PFSK-1 (cell line): ENCODE measurements at regions not wholly inside any gene's neighbourhood (a gene's known extent, or its start where the extent isn't known, plus 50 kb on each side); places are given as distances from the start of the nearest gene placed in this dataset.

Experiments used
- FOXP2 ChIP-seq: optimal IDR thresholded peaks from 2 replicates; pipeline ENCODE3; 2011; ENCODE audit warnings: borderline replicate concordance, control low read depth, inconsistent platforms; ENCODE audit not compliant: insufficient read depth; ENCODE audit errors: extremely low read length, extremely low read depth
- POLR2AphosphoS5 ChIP-seq: IDR thresholded peaks from 2 replicates; pipeline ENCODE4 v1.6.1; 2012; ENCODE audit warnings: low read depth, mild to moderate bottlenecking, control low read depth, low read length, moderate library complexity
- REST ChIP-seq, 2 experiments: IDR thresholded peaks; 2 replicates each; pipeline versions ENCODE4 v1.6.1 to v1.8.0; 2011 to 2012; ENCODE audit warnings: low read depth in 2 of 2, low read length in 2 of 2, control low read depth in 1 of 2, inconsistent platforms in 1 of 2, mild to moderate bottlenecking in 1 of 2, moderate library complexity in 1 of 2; ENCODE audit not compliant: insufficient read depth in 1 of 2
- SIN3A ChIP-seq: IDR thresholded peaks from 2 replicates; pipeline ENCODE4 v1.6.1; 2012; ENCODE audit warnings: mild to moderate bottlenecking, low read length, moderate library complexity, borderline replicate concordance; ENCODE audit not compliant: insufficient read depth
- TAF1 ChIP-seq: IDR thresholded peaks from 2 replicates; pipeline ENCODE4 v1.6.1; 2012; ENCODE audit warnings: low read length, control low read depth, borderline replicate concordance; ENCODE audit not compliant: insufficient read depth

GRCh38 chr1:68624233-68624632 is 127.4 kb upstream of the DEPDC1 start:
- no peak for TF ChIP-seq SIN3A

- TF ChIP-seq SIN3A (no peak), POLR2AphosphoS5 (no peak), REST (IDR thresholded peaks at IDR 0.05; ENCODE audit: insufficient read depth in 1 of 2, low read depth in 2 of 2, low read length in 2 of 2) (no peak), FOXP2 (no peak), TAF1 (no peak)
Measured at GRCh38 chr1:68625624-68626023, 128.7 kb upstream of the DEPDC1 start.

- no peak for TF ChIP-seq TAF1
- no peak for TF ChIP-seq REST (IDR thresholded peaks at IDR 0.05; ENCODE audit: insufficient read depth in 1 of 2, low read depth in 2 of 2, low read length in 2 of 2)
- no peak for TF ChIP-seq SIN3A
- no peak for TF ChIP-seq POLR2AphosphoS5
- no peak for TF ChIP-seq FOXP2
Measured at GRCh38 chr1:68633141-68633919, 136.4 kb upstream of the DEPDC1 start.

- no peak for TF ChIP-seq POLR2AphosphoS5
- TF ChIP-seq SIN3A, result no peak
- TF ChIP-seq TAF1, result no peak
- TF ChIP-seq REST (IDR thresholded peaks at IDR 0.05; ENCODE audit: insufficient read depth in 1 of 2, low read depth in 2 of 2, low read length in 2 of 2), result no peak
- TF ChIP-seq FOXP2, result no peak
Measured at GRCh38 chr1:68644504-68644903, 147.6 kb upstream of the DEPDC1 start.

GRCh38 chr1:68651115-68651514 is 154.2 kb upstream of the DEPDC1 start:
- TF ChIP-seq TAF1 (no peak), FOXP2 (no peak), SIN3A (no peak), REST (IDR thresholded peaks at IDR 0.05; ENCODE audit: insufficient read depth in 1 of 2, low read depth in 2 of 2, low read length in 2 of 2) (no peak), POLR2AphosphoS5 (no peak)
